CD4-positive, alpha-beta T cell (primary cell): ENCODE measurements at regions not wholly inside any gene's neighbourhood (a gene's known extent, or its start where the extent isn't known, plus 50 kb on each side); places are given as distances from the start of the nearest gene placed in this dataset.

Source experiments
- ATAC-seq: fragments of 200-7000 bp; cut with Tn5 transposase; one replicate; pipeline ENCODE4 v1.10.0; 2022; ENCODE audit warnings: mild to moderate bottlenecking; ENCODE audit not compliant: poor library complexity
- CTCF ChIA-PET: fragments of 350-600 bp; sonication (Branson Sonifier 250); formaldehyde crosslinking; loops from one replicate; lab custom pipeline; 2021; ENCODE audit warnings: antibody characterized with exemption, inconsistent platforms; lab: Charles Lee
- POLR2A ChIA-PET: fragments of 350-600 bp; sonication (Branson Sonifier 250); formaldehyde crosslinking; loops from one replicate; lab custom pipeline; 2021; ENCODE audit warnings: antibody characterized with exemption, inconsistent platforms; lab: Charles Lee
- DNase-seq, 14 experiments: peaks; one replicate each; pipeline ENCODE4 v3.0.0-alpha.2; 2013 to 2020; ENCODE audit warnings: mixed read lengths in 2 of 14
- H3K27ac ChIP-seq, 2 donors: one replicate each; pipeline versions ENCODE4 v1.5.1 to v1.7.0; 2013; ENCODE audit warnings: low read length in 2 of 2, low read depth in 1 of 2, mild to moderate bottlenecking in 1 of 2
- H3K27me3 ChIP-seq, 2 experiments: 1 replicate in 1 of 2; 2 replicates in 1 of 2; pipeline versions ENCODE4 v1.6.1 to v1.7.0; 2013; ENCODE audit warnings: low read length in 2 of 2, control low read depth in 1 of 2, mild to moderate bottlenecking in 1 of 2, moderate library complexity in 1 of 2; ENCODE audit not compliant: insufficient read depth in 2 of 2, control insufficient read depth in 1 of 2
- H3K36me3 ChIP-seq: one replicate; pipeline ENCODE4 v1.6.1; 2013; ENCODE audit warnings: low read length, control low read depth; ENCODE audit not compliant: insufficient read depth
- H3K4me1 ChIP-seq: one replicate; pipeline ENCODE4 v1.6.1; 2013; ENCODE audit warnings: low read length, control low read depth; ENCODE audit not compliant: insufficient read depth
- H3K4me3 ChIP-seq: one replicate; pipeline ENCODE4 v1.5.1; 2013; ENCODE audit warnings: mild to moderate bottlenecking, low read length, moderate library complexity
- H3K9me3 ChIP-seq, 2 experiments: 1 replicate in 1 of 2; 2 replicates in 1 of 2; pipeline versions ENCODE4 v1.6.1 to v1.7.0; 2013; ENCODE audit warnings: low read length in 2 of 2, mild to moderate bottlenecking in 2 of 2, control low read depth in 1 of 2, moderate library complexity in 1 of 2; ENCODE audit not compliant: control insufficient read depth in 1 of 2, insufficient read depth in 1 of 2
- H3K27ac Mint-ChIP-seq: one replicate; pipeline ENCODE4 v1.8.0; 2020; ENCODE audit warnings: mixed read lengths
- H3K27me3 Mint-ChIP-seq: one replicate; pipeline ENCODE4 v1.8.0; 2021; ENCODE audit warnings: mixed read lengths
- H3K36me3 Mint-ChIP-seq: one replicate; pipeline ENCODE4 v1.8.0; 2021; ENCODE audit warnings: low read depth, mixed read lengths
- H3K4me1 Mint-ChIP-seq: one replicate; pipeline ENCODE4 v1.8.0; 2021; ENCODE audit warnings: low read depth, mixed read lengths
- H3K4me3 Mint-ChIP-seq: one replicate; pipeline ENCODE4 v1.8.0; 2020; ENCODE audit warnings: mild to moderate bottlenecking, mixed read lengths
- H3K9me3 Mint-ChIP-seq: one replicate; pipeline ENCODE4 v1.8.0; 2020; ENCODE audit warnings: mixed read lengths
- CTCF ChIP-seq: fragments of 200-600 bp; IDR thresholded peaks from one replicate; pipeline ENCODE4 v1.8.0; 2022; ENCODE audit warnings: antibody characterized with exemption, mild to moderate bottlenecking
- intact Hi-C, 2 experiments: fragments of 100-400 bp; cut with DNase I in 1 of 2; cut with micrococcal nuclease in 1 of 2; formaldehyde crosslinking; loops; one replicate each; pipeline versions ENCODE4 v1.15.1 to v1.9.0; 2023 to 2025; cut with DNase I, micrococcal nuclease

- intact Hi-C loops, result no loop called here
- Histone ChIP-seq H3K27me3 (no peaks in the 10 kb centered on the region), H3K27ac (no peak overlapping the region), H3K4me3 (no peak overlapping the region), H3K9me3 (peaks cover 0 to 8% of the 10 kb centered on the region in 2 experiments), H3K36me3 (no peaks in the 10 kb centered on the region), H3K4me1 (no peaks in the 10 kb centered on the region)
- no peak overlapping the region for H3K27ac Mint-ChIP-seq
- no peaks in the 10 kb centered on the region for H3K27me3 Mint-ChIP-seq
- peaks cover 12% of the 10 kb centered on the region for H3K9me3 Mint-ChIP-seq
- no peak for ATAC-seq
- no peaks in the 10 kb centered on the region for H3K4me1 Mint-ChIP-seq
- CTCF ChIA-PET, result no interaction called here
- POLR2A ChIA-PET, result no interaction called here
- H3K4me3 Mint-ChIP-seq, result no peak overlapping the region
- TF ChIP-seq CTCF, result no peak
- no peaks in the 10 kb centered on the region for H3K36me3 Mint-ChIP-seq
- DNase-seq, result no peak
Observed at GRCh38 chr3:76010252-76010651, 224.9 kb upstream of the ZNF717 start.

- Histone ChIP-seq H3K4me1 (no peaks in the 10 kb centered on the region), H3K27me3 (no peaks in the 10 kb centered on the region), H3K9me3 (peaks cover 0 to 8% of the 10 kb centered on the region in 2 experiments), H3K4me3 (no peak overlapping the region), H3K36me3 (no peaks in the 10 kb centered on the region), H3K27ac (no peak overlapping the region)
- H3K27ac Mint-ChIP-seq, result no peak overlapping the region
- TF ChIP-seq CTCF, result no peak
- no peak for DNase-seq
- H3K9me3 Mint-ChIP-seq, result peaks cover 9% of the 10 kb centered on the region
- no peaks in the 10 kb centered on the region for H3K36me3 Mint-ChIP-seq
- H3K27me3 Mint-ChIP-seq, result no peaks in the 10 kb centered on the region
- CTCF ChIA-PET, result no interaction called here
- H3K4me3 Mint-ChIP-seq, result no peak overlapping the region
- POLR2A ChIA-PET, result no interaction called here
- no peaks in the 10 kb centered on the region for H3K4me1 Mint-ChIP-seq
- intact Hi-C loops, result no loop called here
- ATAC-seq, result no peak
Observed at GRCh38 chr3:76011121-76011520, 225.8 kb upstream of the ZNF717 start.

- ATAC-seq, result no peak
- Mint-ChIP-seq H3K27ac (no peak overlapping the region), H3K27me3 (no peaks in the 10 kb centered on the region), H3K4me1 (no peaks in the 10 kb centered on the region), H3K9me3 (peaks cover 3% of the 10 kb centered on the region), H3K36me3 (no peaks in the 10 kb centered on the region), H3K4me3 (no peak overlapping the region)
- ChIA-PET CTCF (no interaction called here), POLR2A (no interaction called here)
- intact Hi-C loops, result no loop called here
- Histone ChIP-seq H3K36me3 (no peaks in the 10 kb centered on the region), H3K4me3 (no peak overlapping the region), H3K27me3 (no peaks in the 10 kb centered on the region), H3K9me3 (peaks cover 0 to 3% of the 10 kb centered on the region in 2 experiments), H3K27ac (no peak overlapping the region), H3K4me1 (no peaks in the 10 kb centered on the region)
- no peak for TF ChIP-seq CTCF
- DNase-seq, result no peak
Observed at GRCh38 chr3:76015496-76015895, 230.1 kb upstream of the ZNF717 start.
